ENCODE measurements at regions not wholly inside any gene's neighbourhood (a gene's known extent, or its start where the extent isn't known, plus 50 kb on each side); places are given as distances from the start of the nearest gene placed in this dataset.

DNA sequence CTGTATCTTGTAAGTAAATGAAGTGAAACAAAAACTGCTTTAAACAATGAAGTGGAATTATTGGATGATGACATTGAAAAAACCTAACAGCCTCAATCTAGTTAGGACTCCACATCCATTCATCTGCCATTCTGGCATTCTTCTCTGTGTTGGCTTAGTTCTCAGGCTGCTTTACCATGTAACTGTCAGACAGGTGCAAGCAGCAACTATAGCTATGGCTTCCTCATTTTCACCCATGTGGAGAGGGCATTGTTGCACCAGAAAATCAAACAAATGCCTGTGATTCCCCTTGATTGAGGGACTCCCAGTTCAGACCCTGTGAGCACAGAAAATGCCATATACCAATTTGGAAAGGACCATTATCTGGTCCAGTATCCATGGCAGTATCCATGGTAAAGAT lies 129.5 kb upstream of the NYAP2 start:
- Histone ChIP-seq H3K4me3 (ENCODE audit: control insufficient read depth in 2 of 3, extremely low read depth in 1 of 3, insufficient read depth in 2 of 3, low read depth in 1 of 3, low read length in 3 of 3) (no peak overlapping the region), H3K36me3 (ENCODE audit: control insufficient read depth in 2 of 2, extremely low read depth in 1 of 2, insufficient read depth in 2 of 2, low read length in 2 of 2) (no peaks in the 10 kb centered on the region), H3K9me1 (ENCODE audit: control insufficient read depth, extremely low read depth, insufficient read depth, low read length) (no peaks in the 10 kb centered on the region), H2AFZ (ENCODE audit: control insufficient read depth, low read length) (no peak overlapping the region), H4K20me1 (ENCODE audit: control insufficient read depth, extremely low read depth, insufficient read depth, low read length) (no peaks in the 10 kb centered on the region), H3K9ac (ENCODE audit: control insufficient read depth, extremely low read depth, insufficient read depth, low read length) (no peak overlapping the region), H3K27ac (ENCODE audit: control insufficient read depth, insufficient read depth, low read length) (no peak overlapping the region), H3K79me2 (ENCODE audit: control insufficient read depth, insufficient read depth, low read length) (no peaks in the 10 kb centered on the region), H3K4me1 (ENCODE audit: control insufficient read depth, extremely low read depth, insufficient read depth, low read length) (peaks cover 2% of the 10 kb centered on the region), H3K27me3 (ENCODE audit: control insufficient read depth, extremely low read depth, insufficient read depth, low read length) (no peaks in the 10 kb centered on the region), H3K9me3 (ENCODE audit: control insufficient read depth, low read depth, low read length) (no peaks in the 10 kb centered on the region), H3K4me2 (ENCODE audit: control insufficient read depth, extremely low read depth, insufficient read depth, low read depth, low read length) (no peak overlapping the region)
- DNase-seq (ENCODE audit: low read depth, low spot score) (no peak), FAIRE-seq (no peak)
- TF ChIP-seq, protein P1, sequence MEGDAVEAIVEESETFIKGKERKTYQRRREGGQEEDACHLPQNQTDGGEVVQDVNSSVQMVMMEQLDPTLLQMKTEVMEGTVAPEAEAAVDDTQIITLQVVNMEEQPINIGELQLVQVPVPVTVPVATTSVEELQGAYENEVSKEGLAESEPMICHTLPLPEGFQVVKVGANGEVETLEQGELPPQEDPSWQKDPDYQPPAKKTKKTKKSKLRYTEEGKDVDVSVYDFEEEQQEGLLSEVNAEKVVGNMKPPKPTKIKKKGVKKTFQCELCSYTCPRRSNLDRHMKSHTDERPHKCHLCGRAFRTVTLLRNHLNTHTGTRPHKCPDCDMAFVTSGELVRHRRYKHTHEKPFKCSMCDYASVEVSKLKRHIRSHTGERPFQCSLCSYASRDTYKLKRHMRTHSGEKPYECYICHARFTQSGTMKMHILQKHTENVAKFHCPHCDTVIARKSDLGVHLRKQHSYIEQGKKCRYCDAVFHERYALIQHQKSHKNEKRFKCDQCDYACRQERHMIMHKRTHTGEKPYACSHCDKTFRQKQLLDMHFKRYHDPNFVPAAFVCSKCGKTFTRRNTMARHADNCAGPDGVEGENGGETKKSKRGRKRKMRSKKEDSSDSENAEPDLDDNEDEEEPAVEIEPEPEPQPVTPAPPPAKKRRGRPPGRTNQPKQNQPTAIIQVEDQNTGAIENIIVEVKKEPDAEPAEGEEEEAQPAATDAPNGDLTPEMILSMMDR (optimal IDR thresholded peaks at IDR 0.05 in 1 of 3, IDR thresholded peaks at IDR 0.05 in 1 of 3, conservative IDR thresholded peaks at IDR 0.05 in 1 of 3; ENCODE audit: extremely low read depth in 1 of 3, insufficient read depth in 2 of 3, low read length in 3 of 3): no peak
- no peak for TF ChIP-seq EZH2 (IDR thresholded peaks at IDR 0.05; ENCODE audit: low read length)
- dilution Hi-C loops (cut with MboI; ENCODE audit: extremely low pct_ligation_motif_present, low sequenced_read_pairs): no loop called here

DNA sequence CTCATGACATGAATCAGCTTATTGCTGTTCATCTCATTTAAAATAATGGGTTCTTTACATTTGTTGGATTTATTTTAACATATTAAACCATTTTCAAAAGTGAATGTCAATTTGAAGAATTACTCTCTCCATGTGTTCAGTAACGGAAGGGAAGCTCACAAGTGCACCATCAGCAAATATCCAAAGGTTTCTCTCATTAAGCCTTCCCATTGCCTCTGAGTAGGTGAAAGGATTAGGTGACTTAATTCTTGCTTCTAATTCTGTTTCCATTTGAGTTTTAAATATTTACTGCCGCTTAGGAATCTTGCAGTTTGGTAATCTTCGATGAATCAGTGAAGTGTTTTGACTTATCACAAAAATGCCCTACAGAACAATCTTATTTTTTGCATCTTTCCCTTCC lies 145.1 kb upstream of the NYAP2 start:
- no peak overlapping the region for H3K4me3 ChIP-seq (ENCODE audit: control insufficient read depth in 2 of 3, extremely low read depth in 1 of 3, insufficient read depth in 2 of 3, low read depth in 1 of 3, low read length in 3 of 3)
- H3K9ac ChIP-seq (ENCODE audit: control insufficient read depth, extremely low read depth, insufficient read depth, low read length): no peak overlapping the region
- no peak for TF ChIP-seq EZH2 (IDR thresholded peaks at IDR 0.05; ENCODE audit: low read length)
- TF ChIP-seq, protein P1 (optimal IDR thresholded peaks at IDR 0.05 in 1 of 3, IDR thresholded peaks at IDR 0.05 in 1 of 3, conservative IDR thresholded peaks at IDR 0.05 in 1 of 3; ENCODE audit: extremely low read depth in 1 of 3, insufficient read depth in 2 of 3, low read length in 3 of 3): no peak
- DNase-seq (ENCODE audit: low read depth, low spot score): no peak
- H3K79me2 ChIP-seq (ENCODE audit: control insufficient read depth, insufficient read depth, low read length): no peaks in the 10 kb centered on the region
- H3K9me3 ChIP-seq (ENCODE audit: control insufficient read depth, low read depth, low read length): no peaks in the 10 kb centered on the region
- H4K20me1 ChIP-seq (ENCODE audit: control insufficient read depth, extremely low read depth, insufficient read depth, low read length): no peaks in the 10 kb centered on the region
- dilution Hi-C loops (cut with MboI; ENCODE audit: extremely low pct_ligation_motif_present, low sequenced_read_pairs): no loop called here
- H2AFZ ChIP-seq (ENCODE audit: control insufficient read depth, low read length): no peak overlapping the region
- H3K9me1 ChIP-seq (ENCODE audit: control insufficient read depth, extremely low read depth, insufficient read depth, low read length): no peaks in the 10 kb centered on the region
- no peak for FAIRE-seq
- H3K4me1 ChIP-seq (ENCODE audit: control insufficient read depth, extremely low read depth, insufficient read depth, low read length): no peaks in the 10 kb centered on the region
- H3K4me2 ChIP-seq (ENCODE audit: control insufficient read depth, extremely low read depth, insufficient read depth, low read depth, low read length): no peak overlapping the region
- no peaks in the 10 kb centered on the region for H3K36me3 ChIP-seq (ENCODE audit: control insufficient read depth in 2 of 2, extremely low read depth in 1 of 2, insufficient read depth in 2 of 2, low read length in 2 of 2)
- no peaks in the 10 kb centered on the region for H3K27me3 ChIP-seq (ENCODE audit: control insufficient read depth, extremely low read depth, insufficient read depth, low read length)
- no peak overlapping the region for H3K27ac ChIP-seq (ENCODE audit: control insufficient read depth, insufficient read depth, low read length)

Data from keratinocyte (primary cell).